K562 (cell line): ENCODE measurements at regions not wholly inside any gene's neighbourhood (a gene's known extent, or its start where the extent isn't known, plus 50 kb on each side); places are given as distances from the start of the nearest gene placed in this dataset.

Experiments used
- KDM1A ChIP-seq, 2 experiments: fragments of 450-650 bp; IDR thresholded peaks; 2 replicates each; pipeline ENCODE4 v1.6.1; 2016; ENCODE audit warnings: mild to moderate bottlenecking in 2 of 2
- ZNF24 ChIP-seq: fragments of 450-650 bp; IDR thresholded peaks from 2 replicates; pipeline ENCODE4 v1.6.1; 2016
- ZNF274 ChIP-seq: IDR thresholded peaks from 2 replicates; pipeline ENCODE4 v1.6.1; 2011; ENCODE audit warnings: low read depth, mild to moderate bottlenecking, low read length, moderate library complexity, borderline replicate concordance
- TF ChIP-seq, protein P1 (sequence below), 2 experiments: fragments of 450-650 bp; IDR thresholded peaks; 2 replicates each; pipeline ENCODE4 v1.6.1; 2016
- TF ChIP-seq, protein P2 (sequence below): sonication (generic); formaldehyde crosslinking; IDR thresholded peaks from 2 replicates; pipeline ENCODE4 v1.8.1; 2022; ENCODE audit warnings: missing genetic modification reagents

DNA sequence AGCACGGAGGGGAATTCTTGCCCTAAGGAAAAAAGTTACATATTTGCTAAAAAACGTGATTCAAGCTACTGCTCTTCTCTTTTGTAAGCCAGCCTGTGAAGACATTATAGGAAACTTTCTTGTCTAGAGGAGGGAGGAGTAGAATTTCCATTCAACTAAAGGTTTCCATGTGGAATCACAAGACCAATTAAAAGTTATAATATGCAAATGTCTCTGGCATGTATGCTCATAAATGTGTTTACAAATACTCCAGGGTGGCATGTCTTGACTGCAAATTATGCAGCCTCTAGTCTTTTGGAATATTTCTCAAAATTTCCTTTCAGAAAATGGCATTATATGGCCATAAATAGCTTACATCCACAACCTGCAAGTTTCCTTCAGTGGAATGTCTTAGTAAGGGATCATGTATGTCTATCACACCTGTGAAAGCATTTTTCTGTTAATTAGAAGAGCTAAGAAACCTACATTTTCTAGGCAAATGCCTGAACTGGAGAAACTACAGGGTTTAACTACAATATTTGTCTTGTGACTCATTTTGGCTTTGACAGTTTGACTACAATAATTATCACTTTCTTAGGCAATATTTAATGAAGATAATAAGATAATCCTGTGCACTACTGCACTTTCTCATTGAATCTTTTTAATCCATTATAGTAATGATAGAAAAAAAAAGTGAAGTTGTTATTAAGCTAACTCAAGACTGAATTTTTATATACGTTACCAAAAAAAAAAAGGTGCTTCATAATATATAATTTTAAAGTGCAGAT lies 111.1 kb upstream of the C10orf90 start:
- TF ChIP-seq, protein P1, sequence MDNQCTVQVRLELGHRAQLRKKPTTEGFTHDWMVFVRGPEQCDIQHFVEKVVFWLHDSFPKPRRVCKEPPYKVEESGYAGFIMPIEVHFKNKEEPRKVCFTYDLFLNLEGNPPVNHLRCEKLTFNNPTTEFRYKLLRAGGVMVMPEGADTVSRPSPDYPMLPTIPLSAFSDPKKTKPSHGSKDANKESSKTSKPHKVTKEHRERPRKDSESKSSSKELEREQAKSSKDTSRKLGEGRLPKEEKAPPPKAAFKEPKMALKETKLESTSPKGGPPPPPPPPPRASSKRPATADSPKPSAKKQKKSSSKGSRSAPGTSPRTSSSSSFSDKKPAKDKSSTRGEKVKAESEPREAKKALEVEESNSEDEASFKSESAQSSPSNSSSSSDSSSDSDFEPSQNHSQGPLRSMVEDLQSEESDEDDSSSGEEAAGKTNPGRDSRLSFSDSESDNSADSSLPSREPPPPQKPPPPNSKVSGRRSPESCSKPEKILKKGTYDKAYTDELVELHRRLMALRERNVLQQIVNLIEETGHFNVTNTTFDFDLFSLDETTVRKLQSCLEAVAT (IDR thresholded peaks at IDR 0.05), result no peak
- no peak for TF ChIP-seq ZNF24
- no peak for TF ChIP-seq KDM1A (IDR thresholded peaks at IDR 0.05)
- TF ChIP-seq ZNF274, result no peak
- TF ChIP-seq, protein P2, sequence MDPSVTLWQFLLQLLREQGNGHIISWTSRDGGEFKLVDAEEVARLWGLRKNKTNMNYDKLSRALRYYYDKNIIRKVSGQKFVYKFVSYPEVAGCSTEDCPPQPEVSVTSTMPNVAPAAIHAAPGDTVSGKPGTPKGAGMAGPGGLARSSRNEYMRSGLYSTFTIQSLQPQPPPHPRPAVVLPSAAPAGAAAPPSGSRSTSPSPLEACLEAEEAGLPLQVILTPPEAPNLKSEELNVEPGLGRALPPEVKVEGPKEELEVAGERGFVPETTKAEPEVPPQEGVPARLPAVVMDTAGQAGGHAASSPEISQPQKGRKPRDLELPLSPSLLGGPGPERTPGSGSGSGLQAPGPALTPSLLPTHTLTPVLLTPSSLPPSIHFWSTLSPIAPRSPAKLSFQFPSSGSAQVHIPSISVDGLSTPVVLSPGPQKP, result no peak
